Fibroblast of pulmonary artery (primary cell): ENCODE measurements at regions not wholly inside any gene's neighbourhood (a gene's known extent, or its start where the extent isn't known, plus 50 kb on each side); places are given as distances from the start of the nearest gene placed in this dataset.

Experiments
- DNase-seq: peaks from one replicate; pipeline ENCODE4 v3.0.0-alpha.2; 2010; ENCODE audit warnings: low read depth
- H3K4me3 ChIP-seq: replicated peaks from 2 replicates; pipeline ENCODE4 v1.5.1; 2011; ENCODE audit warnings: low read depth, mild to moderate bottlenecking, control low read depth, low read length, moderate library complexity
- TF ChIP-seq, protein P1 (sequence below): IDR thresholded peaks from 2 replicates; pipeline ENCODE4 v1.5.1; 2011; ENCODE audit warnings: mild to moderate bottlenecking, control low read depth, low read length, inconsistent platforms; ENCODE audit errors: missing control alignments

DNA sequence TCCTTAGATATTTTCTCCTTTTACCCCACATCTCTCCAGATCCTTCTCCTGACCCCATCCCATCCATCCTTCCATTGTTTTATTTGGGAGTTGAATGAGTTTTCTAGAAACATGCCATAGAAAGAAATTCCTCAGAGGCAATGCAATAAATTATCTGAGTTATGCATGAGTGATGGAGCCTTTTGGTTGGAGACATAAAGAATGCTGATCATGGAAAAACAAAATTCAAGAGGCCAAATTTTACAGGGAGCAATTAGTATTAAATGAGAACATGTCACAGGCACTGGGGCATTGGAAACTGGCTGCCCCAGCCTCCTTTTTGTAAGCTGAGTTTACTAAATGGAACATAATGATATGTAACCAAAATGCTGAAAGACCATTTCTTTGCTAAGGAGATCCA lies 74.2 kb upstream of the LCLAT1 start:
- H3K4me3 ChIP-seq = no peak overlapping the region
- TF ChIP-seq, protein P1, sequence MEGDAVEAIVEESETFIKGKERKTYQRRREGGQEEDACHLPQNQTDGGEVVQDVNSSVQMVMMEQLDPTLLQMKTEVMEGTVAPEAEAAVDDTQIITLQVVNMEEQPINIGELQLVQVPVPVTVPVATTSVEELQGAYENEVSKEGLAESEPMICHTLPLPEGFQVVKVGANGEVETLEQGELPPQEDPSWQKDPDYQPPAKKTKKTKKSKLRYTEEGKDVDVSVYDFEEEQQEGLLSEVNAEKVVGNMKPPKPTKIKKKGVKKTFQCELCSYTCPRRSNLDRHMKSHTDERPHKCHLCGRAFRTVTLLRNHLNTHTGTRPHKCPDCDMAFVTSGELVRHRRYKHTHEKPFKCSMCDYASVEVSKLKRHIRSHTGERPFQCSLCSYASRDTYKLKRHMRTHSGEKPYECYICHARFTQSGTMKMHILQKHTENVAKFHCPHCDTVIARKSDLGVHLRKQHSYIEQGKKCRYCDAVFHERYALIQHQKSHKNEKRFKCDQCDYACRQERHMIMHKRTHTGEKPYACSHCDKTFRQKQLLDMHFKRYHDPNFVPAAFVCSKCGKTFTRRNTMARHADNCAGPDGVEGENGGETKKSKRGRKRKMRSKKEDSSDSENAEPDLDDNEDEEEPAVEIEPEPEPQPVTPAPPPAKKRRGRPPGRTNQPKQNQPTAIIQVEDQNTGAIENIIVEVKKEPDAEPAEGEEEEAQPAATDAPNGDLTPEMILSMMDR = no peak
- no peak for DNase-seq

DNA sequence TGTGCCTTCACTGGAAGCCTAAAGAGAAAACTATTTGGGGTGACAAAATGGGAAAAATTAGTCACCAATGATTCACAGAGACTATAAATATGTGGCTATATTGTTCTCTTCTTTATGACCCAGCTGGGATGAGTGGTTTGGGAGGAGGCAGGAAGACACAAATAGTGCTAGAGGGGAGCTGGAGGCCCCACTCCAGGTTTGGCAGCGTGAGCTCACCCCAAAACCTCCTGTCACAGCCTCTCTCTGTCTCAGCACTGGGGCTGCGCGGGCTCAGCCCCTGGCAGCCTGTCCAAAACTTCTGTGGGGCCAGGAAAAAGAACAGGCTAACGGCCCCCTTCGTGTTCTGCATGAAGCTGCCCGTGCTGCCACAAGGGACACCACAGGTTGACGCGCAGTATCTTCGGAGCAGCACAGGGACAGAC lies 73.2 kb upstream of the LCLAT1 start:
- H3K4me3 ChIP-seq = no peak overlapping the region
- TF ChIP-seq, protein P1 = no peak
- peak; percentile 38 for DNase-seq

DNA sequence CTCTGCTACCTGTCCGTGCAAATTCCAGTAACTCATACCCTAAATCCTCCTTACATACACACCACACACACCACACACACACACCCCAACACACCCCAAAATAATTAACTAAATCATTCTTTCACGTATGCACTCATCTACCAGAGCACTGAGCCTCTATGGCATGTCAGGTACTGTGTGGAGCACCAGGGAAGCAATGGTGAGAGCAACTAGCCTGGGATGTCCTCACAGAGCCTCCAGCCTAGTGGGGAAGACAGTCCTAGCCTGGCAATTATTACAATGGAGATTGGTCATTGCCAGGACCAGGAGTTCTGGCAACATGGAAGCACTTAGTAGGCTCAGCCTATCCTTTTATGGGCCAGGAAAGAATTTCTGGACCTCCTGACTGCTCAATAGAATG lies 72.7 kb upstream of the LCLAT1 start:
- TF ChIP-seq, protein P1 = no peak
- no peak for DNase-seq
- no peak overlapping the region for H3K4me3 ChIP-seq

DNA sequence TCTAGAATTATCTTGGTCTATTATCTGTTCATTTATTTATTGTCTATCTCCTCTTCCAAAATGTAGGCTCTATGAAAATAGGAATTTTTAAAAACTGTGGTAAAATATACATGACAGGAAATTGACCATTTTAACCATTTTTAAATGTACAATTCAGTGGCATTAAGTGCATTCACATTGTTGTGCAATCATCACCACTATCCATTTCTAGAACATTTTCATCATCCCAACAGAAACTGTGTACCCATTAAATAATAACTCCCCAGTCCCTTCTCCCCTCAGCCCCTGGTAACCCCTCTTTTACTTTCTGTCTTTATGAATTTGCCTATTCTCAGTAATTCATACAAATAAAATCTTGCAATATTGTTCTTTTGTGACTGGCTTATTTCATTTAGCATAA lies 71.1 kb upstream of the LCLAT1 start:
- TF ChIP-seq, protein P1 = no peak
- no peak for DNase-seq
- no peak overlapping the region for H3K4me3 ChIP-seq

DNA sequence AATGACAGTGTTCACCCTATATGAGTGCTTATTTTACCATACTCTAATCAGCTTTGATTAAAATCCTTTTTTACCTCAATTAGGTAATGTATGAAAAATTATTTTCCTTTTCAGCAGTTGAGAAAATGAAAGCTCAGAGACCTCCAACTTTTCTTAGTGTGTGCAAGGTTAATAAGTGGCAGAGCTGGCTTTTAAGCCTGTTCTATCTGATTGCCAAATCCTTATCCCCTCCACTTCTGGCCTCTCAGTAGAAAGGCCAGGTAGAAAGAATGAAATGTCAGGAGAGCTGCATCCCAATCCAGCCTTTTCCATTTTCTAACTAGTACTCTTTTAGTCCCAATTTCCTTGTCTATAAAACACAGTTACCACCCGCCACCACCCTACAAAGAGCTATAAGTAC lies 67.6 kb upstream of the LCLAT1 start:
- TF ChIP-seq, protein P1 = no peak
- no peak for DNase-seq
- no peak overlapping the region for H3K4me3 ChIP-seq

DNA sequence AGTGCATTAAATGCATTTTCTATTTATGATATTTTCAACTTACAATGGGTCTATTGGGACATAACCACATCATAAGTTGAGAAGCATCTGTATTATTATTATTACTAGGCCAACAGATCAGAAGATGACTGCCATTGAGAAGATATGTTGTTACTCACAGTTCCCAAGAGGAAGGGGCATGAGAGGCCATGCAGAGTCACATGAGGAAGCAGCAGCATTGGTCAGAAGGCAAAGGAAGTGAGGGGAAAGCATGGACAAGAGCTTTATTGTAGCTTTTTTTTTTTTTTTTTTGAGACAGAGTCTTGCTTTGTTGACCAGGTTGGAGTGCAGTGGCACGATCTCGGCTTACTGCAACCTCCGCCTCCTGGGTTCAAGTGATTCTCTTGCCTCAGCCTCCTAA lies 66.2 kb upstream of the LCLAT1 start:
- TF ChIP-seq, protein P1 = no peak
- no peak overlapping the region for H3K4me3 ChIP-seq
- no peak for DNase-seq

DNA sequence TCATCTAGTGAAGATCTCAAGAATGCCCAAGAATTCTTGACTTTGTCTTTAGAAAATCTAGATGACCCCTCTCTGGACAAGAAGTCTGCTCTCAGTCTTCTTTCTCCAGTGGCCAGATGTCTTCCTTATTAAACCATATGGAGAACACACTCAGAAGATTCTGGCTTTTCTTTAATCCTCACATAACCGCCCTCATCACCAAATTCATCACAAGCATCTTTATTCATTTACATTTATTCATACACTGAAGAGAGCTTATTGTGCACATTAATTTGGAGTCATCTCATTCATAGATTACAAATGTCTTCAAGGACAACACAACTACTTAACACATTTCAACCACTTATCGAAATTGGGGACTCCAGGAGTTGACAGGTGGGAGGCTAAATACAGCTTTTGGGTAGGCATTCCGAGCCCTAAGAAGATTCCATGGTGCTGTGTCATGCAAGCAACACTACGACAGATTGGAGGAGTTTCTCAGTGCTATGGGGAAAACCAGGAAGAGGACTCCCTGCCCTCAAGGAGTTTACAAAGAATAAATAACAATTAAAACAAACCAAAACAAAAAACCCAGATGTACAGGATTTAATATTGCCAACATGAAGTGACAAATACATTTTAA lies 64.8 kb upstream of the LCLAT1 start:
- no peak for DNase-seq
- TF ChIP-seq, protein P1 = no peak
- no peak overlapping the region for H3K4me3 ChIP-seq
